K562 (cell line): ENCODE measurements at regions not wholly inside any gene's neighbourhood (a gene's known extent, or its start where the extent isn't known, plus 50 kb on each side); places are given as distances from the start of the nearest gene placed in this dataset. TPM values are rescaled to one million over a fixed set of nuclear protein-coding genes. Genes with fewer than 3 reads are reported as not detected.

ENCODE experiments used
- small RNA-seq: library from RNA; depleted of rRNA; stranded (forward); fragments of <200 nt; gene quantifications from one replicate; pipeline ENCODE3, GENCODE V24; 2014

Small RNA genes lying in the stretch of these regions (small RNA-seq; reads per million reads assigned to genes)
- not detected for gene RNU7-13P
